ENCODE measurements at regions not wholly inside any gene's neighbourhood (a gene's known extent, or its start where the extent isn't known, plus 50 kb on each side); places are given as distances from the start of the nearest gene placed in this dataset.

DNA sequence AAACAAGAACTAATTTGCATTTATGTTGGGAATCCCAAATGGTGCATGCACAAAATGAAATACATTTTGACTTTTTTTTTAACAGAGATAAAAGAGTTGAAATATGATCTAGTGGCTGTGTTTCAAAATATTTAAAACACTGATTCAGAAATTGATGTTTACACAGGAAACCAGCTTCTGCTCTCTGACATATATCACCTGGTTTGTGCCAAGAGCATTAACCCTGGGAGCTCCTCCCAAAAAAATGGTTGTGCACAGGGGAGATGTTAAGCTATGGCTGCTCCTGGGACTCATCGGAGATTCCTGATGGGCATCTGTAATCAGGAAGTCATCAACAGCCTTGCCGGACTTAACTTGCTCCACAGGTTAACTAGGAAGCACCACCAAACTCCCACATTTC lies 65.2 kb upstream of the MAL start:
- Histone ChIP-seq H3K27me3 (ENCODE audit: low read depth) (peaks cover 89% of the 10 kb centered on the region), H3K4me1 (no peaks in the 10 kb centered on the region), H3K36me3 (no peaks in the 10 kb centered on the region), H3K27ac (replicated peaks) (no peak overlapping the region), H3K4me3 (no peak overlapping the region), H3K9me3 (replicated peaks) (no peaks in the 10 kb centered on the region)
- DNase-seq: no peak
- intact Hi-C loops (cut with micrococcal nuclease): no loop called here
- TF ChIP-seq, protein P1, sequence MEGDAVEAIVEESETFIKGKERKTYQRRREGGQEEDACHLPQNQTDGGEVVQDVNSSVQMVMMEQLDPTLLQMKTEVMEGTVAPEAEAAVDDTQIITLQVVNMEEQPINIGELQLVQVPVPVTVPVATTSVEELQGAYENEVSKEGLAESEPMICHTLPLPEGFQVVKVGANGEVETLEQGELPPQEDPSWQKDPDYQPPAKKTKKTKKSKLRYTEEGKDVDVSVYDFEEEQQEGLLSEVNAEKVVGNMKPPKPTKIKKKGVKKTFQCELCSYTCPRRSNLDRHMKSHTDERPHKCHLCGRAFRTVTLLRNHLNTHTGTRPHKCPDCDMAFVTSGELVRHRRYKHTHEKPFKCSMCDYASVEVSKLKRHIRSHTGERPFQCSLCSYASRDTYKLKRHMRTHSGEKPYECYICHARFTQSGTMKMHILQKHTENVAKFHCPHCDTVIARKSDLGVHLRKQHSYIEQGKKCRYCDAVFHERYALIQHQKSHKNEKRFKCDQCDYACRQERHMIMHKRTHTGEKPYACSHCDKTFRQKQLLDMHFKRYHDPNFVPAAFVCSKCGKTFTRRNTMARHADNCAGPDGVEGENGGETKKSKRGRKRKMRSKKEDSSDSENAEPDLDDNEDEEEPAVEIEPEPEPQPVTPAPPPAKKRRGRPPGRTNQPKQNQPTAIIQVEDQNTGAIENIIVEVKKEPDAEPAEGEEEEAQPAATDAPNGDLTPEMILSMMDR (IDR thresholded peaks at IDR 0.05; ENCODE audit: borderline replicate concordance): no peak

- intact Hi-C loops (cut with micrococcal nuclease): no loop called here
- TF ChIP-seq, protein P1 (IDR thresholded peaks at IDR 0.05; ENCODE audit: borderline replicate concordance): no peak
- Histone ChIP-seq H3K36me3 (no peaks in the 10 kb centered on the region), H3K4me1 (no peaks in the 10 kb centered on the region), H3K4me3 (no peak overlapping the region), H3K27me3 (ENCODE audit: low read depth) (peaks cover 89% of the 10 kb centered on the region), H3K27ac (replicated peaks) (no peak overlapping the region), H3K9me3 (replicated peaks) (no peaks in the 10 kb centered on the region)
- no peak for DNase-seq
Observed at GRCh38 chr2:94960751-94961150, 64.8 kb upstream of the MAL start.

GRCh38 chr2:94964193-94964592 lies 61.3 kb upstream of the MAL start:
- H3K4me3 ChIP-seq: no peak overlapping the region
- no peak overlapping the region for H3K27ac ChIP-seq (replicated peaks)
- H3K27me3 ChIP-seq (ENCODE audit: low read depth): peaks cover 92% of the 10 kb centered on the region
- H3K4me1 ChIP-seq: no peaks in the 10 kb centered on the region
- TF ChIP-seq, protein P1 (IDR thresholded peaks at IDR 0.05; ENCODE audit: borderline replicate concordance): no peak
- no peak for DNase-seq
- intact Hi-C loops (cut with micrococcal nuclease): no loop called here
- no peaks in the 10 kb centered on the region for H3K36me3 ChIP-seq
- H3K9me3 ChIP-seq (replicated peaks): no peaks in the 10 kb centered on the region

- TF ChIP-seq, protein P1 (IDR thresholded peaks at IDR 0.05; ENCODE audit: borderline replicate concordance): no peak
- intact Hi-C loops (cut with micrococcal nuclease): no loop called here
- H3K27me3 ChIP-seq (ENCODE audit: low read depth): peaks cover 99% of the 10 kb centered on the region
- H3K36me3 ChIP-seq: no peaks in the 10 kb centered on the region
- no peaks in the 10 kb centered on the region for H3K9me3 ChIP-seq (replicated peaks)
- H3K27ac ChIP-seq (replicated peaks): no peak overlapping the region
- H3K4me1 ChIP-seq: no peaks in the 10 kb centered on the region
- no peak for DNase-seq
- no peak overlapping the region for H3K4me3 ChIP-seq
Observed at GRCh38 chr2:94966689-94967088, 58.8 kb upstream of the MAL start.

DNA sequence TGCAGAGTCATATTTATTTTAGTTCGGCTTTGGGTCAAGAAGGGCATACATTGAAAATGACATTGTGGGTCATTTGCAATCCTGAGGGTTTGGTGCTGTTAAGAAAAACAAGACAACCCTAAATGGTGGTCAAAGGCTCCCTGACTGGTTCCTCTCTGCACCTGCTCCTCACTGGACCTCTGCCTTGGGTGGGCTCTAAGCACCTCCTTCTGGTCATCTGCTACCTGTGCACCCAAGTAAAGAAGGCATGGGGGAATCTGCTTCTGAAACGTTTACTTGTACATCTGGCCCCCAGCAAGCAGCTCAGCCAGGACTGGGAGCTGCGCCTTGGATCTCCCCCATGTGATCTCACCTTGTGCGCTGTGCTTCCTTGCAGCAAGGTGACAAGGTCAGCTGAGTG lies 55.2 kb upstream of the MAL start:
- Histone ChIP-seq H3K9me3 (replicated peaks) (no peaks in the 10 kb centered on the region), H3K36me3 (no peaks in the 10 kb centered on the region), H3K27me3 (ENCODE audit: low read depth) (peaks cover 94% of the 10 kb centered on the region), H3K27ac (replicated peaks) (no peak overlapping the region), H3K4me3 (no peak overlapping the region), H3K4me1 (no peaks in the 10 kb centered on the region)
- TF ChIP-seq, protein P1 (IDR thresholded peaks at IDR 0.05; ENCODE audit: borderline replicate concordance): no peak
- no peak for DNase-seq
- intact Hi-C loops (cut with micrococcal nuclease): no loop called here

Data from left ventricle myocardium inferior (tissue), 1 donor.